HCT116 (cell line): ENCODE measurements at regions not wholly inside any gene's neighbourhood (a gene's known extent, or its start where the extent isn't known, plus 50 kb on each side); places are given as distances from the start of the nearest gene placed in this dataset.

ENCODE experiments used
- ATAC-seq: fragments of 200-7000 bp; cut with Tn5 transposase; 2 replicates; pipeline ENCODE4 v1.9.1; 2020; ENCODE audit warnings: mild to moderate bottlenecking, moderate library complexity
- BruUV-seq: library from RNA; stranded (reverse); fragments of 400-500 nt; replicated peaks from 2 replicates; lab custom pipeline; 2021; lab: Mats Ljungman, UMichigan
- CTCF ChIA-PET: fragments of 300-600 bp; sonication (Branson Sonifier 250); formaldehyde crosslinking; loops from one replicate; lab custom pipeline; 2021; ENCODE audit warnings: antibody characterized with exemption; lab: Charles Lee
- POLR2A ChIA-PET: fragments of 300-600, 350-600 bp; sonication (Branson Sonifier 250); formaldehyde crosslinking; loops from one replicate; lab custom pipeline; 2021; ENCODE audit warnings: antibody characterized with exemption; lab: Charles Lee
- RAD21 ChIA-PET, 2 experiments: fragments of 300-600 bp; sonication (Branson Sonifier 250); formaldehyde crosslinking; loops; one replicate each; lab custom pipeline; 2023; ENCODE audit warnings: low total read pairs in 2 of 2; ENCODE audit not compliant: uncharacterized antibody in 2 of 2, unreplicated experiment in 2 of 2, low non-redundant PET in 1 of 2; lab: Charles Lee
- DNase-seq: peaks from one replicate; pipeline ENCODE4 v3.0.0-alpha.2; 2010; ENCODE audit warnings: low read depth, low spot score
- H2AFZ ChIP-seq: fragments of 200-600 bp; shearing (Covaris generic), sonication (generic); 2 replicates; pipeline ENCODE4 v1.6.1; 2017; ENCODE audit warnings: low read depth, mixed run types, mixed read lengths, antibody characterized with exemption, low read length; ENCODE audit not compliant: poor library complexity, severe bottlenecking
- H3K27ac ChIP-seq: 2 replicates; pipeline ENCODE4 v1.5.1; 2012; ENCODE audit warnings: low read depth, low read length
- H3K27me3 ChIP-seq: fragments of 200-600 bp; sonication (generic); 2 replicates; pipeline ENCODE4 v1.6.1; 2016; ENCODE audit warnings: mixed run types, low read length, mixed read lengths; ENCODE audit not compliant: insufficient read depth
- H3K36me3 ChIP-seq, 2 experiments: fragments of 200-500 bp in 1 of 2; fragments of 200-600 bp in 1 of 2; sonication (Bioruptor generic) in 1 of 2; sonication (generic) in 1 of 2; 2 replicates each; pipeline versions ENCODE4 v1.5.1 to v1.6.1; 2014 to 2016; ENCODE audit warnings: low read length in 2 of 2, inconsistent platforms in 1 of 2, mixed read lengths in 1 of 2, mixed run types in 1 of 2; ENCODE audit not compliant: insufficient read depth in 2 of 2, control insufficient read depth in 1 of 2
- H3K4me1 ChIP-seq, 2 experiments: fragments of 200-600 bp in 1 of 2; sonication (generic) in 1 of 2; 2 replicates each; pipeline versions ENCODE4 v1.5.1 to v1.6.1; 2012 to 2017; ENCODE audit warnings: low read length in 2 of 2, inconsistent platforms in 1 of 2, mild to moderate bottlenecking in 1 of 2, mixed read lengths in 1 of 2, mixed run types in 1 of 2, moderate library complexity in 1 of 2; ENCODE audit not compliant: insufficient read depth in 2 of 2, control insufficient read depth in 1 of 2
- H3K4me2 ChIP-seq: fragments of 200-600 bp; sonication (generic); 2 replicates; pipeline ENCODE4 v1.6.1; 2017; ENCODE audit warnings: mixed run types, low read length, mixed read lengths
- H3K4me3 ChIP-seq, 2 experiments: fragments of 200-600 bp in 1 of 2; sonication (generic) in 1 of 2; replicated peaks in 1 of 2; 2 replicates each; pipeline ENCODE4 v1.5.1; 2011 to 2016; ENCODE audit warnings: low read length in 2 of 2, control low read depth in 1 of 2, low read depth in 1 of 2, mild to moderate bottlenecking in 1 of 2, mixed read lengths in 1 of 2, mixed run types in 1 of 2
- H3K79me2 ChIP-seq: fragments of 200-600 bp; sonication (generic); 2 replicates; pipeline ENCODE4 v1.6.1; 2017; ENCODE audit warnings: mild to moderate bottlenecking, mixed run types, low read length, moderate library complexity, mixed read lengths; ENCODE audit not compliant: insufficient read depth
- H3K9ac ChIP-seq: fragments of 200-600 bp; sonication (generic); 2 replicates; pipeline ENCODE4 v1.6.1; 2016; ENCODE audit warnings: low read length, mixed read lengths
- H3K9me2 ChIP-seq: fragments of 200-600 bp; sonication (generic), shearing (Covaris generic); 2 replicates; pipeline ENCODE4 v1.6.1; 2017; ENCODE audit warnings: mixed run types, mild to moderate bottlenecking, moderate library complexity; ENCODE audit not compliant: insufficient read depth
- H3K9me3 ChIP-seq, 2 experiments: fragments of 200-500 bp in 1 of 2; fragments of 200-600 bp in 1 of 2; sonication (Bioruptor generic) in 1 of 2; sonication (generic) in 1 of 2; 2 replicates each; pipeline ENCODE4 v1.6.1; 2014 to 2017; ENCODE audit warnings: low read length in 2 of 2, mixed read lengths in 2 of 2, inconsistent platforms in 1 of 2, low read depth in 1 of 2, mild to moderate bottlenecking in 1 of 2, mixed run types in 1 of 2, moderate library complexity in 1 of 2; ENCODE audit not compliant: control insufficient read depth in 1 of 2, insufficient read depth in 1 of 2
- H4K20me1 ChIP-seq: fragments of 200-600 bp; sonication (generic), shearing (Covaris generic); 2 replicates; pipeline ENCODE4 v1.6.1; 2017; ENCODE audit warnings: mixed run types, mild to moderate bottlenecking, moderate library complexity; ENCODE audit not compliant: insufficient read depth
- EGR1 ChIP-seq: IDR thresholded peaks from 2 replicates; pipeline ENCODE4 v1.6.1; 2012; ENCODE audit warnings: low read depth
- EZH2 ChIP-seq: fragments of 200-600 bp; sonication (generic); IDR thresholded peaks from 2 replicates; pipeline ENCODE4 v1.6.1; 2017; ENCODE audit warnings: antibody characterized with exemption, mixed run types
- JUND ChIP-seq: IDR thresholded peaks from 2 replicates; pipeline ENCODE4 v1.6.1; 2012
- SIN3A ChIP-seq: IDR thresholded peaks from 2 replicates; pipeline ENCODE4 v1.6.1; 2012; ENCODE audit warnings: low read depth
- SP1 ChIP-seq: IDR thresholded peaks from 2 replicates; pipeline ENCODE4 v1.6.1; 2012; ENCODE audit warnings: low read depth
- SRF ChIP-seq: IDR thresholded peaks from 2 replicates; pipeline ENCODE4 v1.6.1; 2012; ENCODE audit warnings: low read depth
- TCF7L2 ChIP-seq: IDR thresholded peaks from 2 replicates; pipeline ENCODE4 v1.7.0; 2011; ENCODE audit warnings: borderline replicate concordance, inconsistent platforms; ENCODE audit not compliant: insufficient read depth, insufficient read length; ENCODE audit errors: extremely low read depth
- intact Hi-C: fragments of 100-400 bp; cut with micrococcal nuclease; formaldehyde crosslinking; loops from 2 replicates; pipeline ENCODE4 v1.10.0; 2022
- TF ChIP-seq, protein P1 (sequence below), 3 experiments: fragments of 200-600 bp in 1 of 3; sonication (generic) in 1 of 3; IDR thresholded peaks in 2 of 3; conservative IDR thresholded peaks in 1 of 3; 2 replicates each; pipeline ENCODE4 v1.5.1; 2012 to 2017; ENCODE audit warnings: low read depth in 2 of 3, low read length in 2 of 3, antibody characterized with exemption in 1 of 3, borderline replicate concordance in 1 of 3, control low read depth in 1 of 3, mild to moderate bottlenecking in 1 of 3, mixed read lengths in 1 of 3, mixed run types in 1 of 3, moderate library complexity in 1 of 3; ENCODE audit not compliant: insufficient read depth in 1 of 3
- TF ChIP-seq, protein P2 (sequence below): IDR thresholded peaks from 2 replicates; pipeline ENCODE4 v1.6.1; 2012

DNA sequence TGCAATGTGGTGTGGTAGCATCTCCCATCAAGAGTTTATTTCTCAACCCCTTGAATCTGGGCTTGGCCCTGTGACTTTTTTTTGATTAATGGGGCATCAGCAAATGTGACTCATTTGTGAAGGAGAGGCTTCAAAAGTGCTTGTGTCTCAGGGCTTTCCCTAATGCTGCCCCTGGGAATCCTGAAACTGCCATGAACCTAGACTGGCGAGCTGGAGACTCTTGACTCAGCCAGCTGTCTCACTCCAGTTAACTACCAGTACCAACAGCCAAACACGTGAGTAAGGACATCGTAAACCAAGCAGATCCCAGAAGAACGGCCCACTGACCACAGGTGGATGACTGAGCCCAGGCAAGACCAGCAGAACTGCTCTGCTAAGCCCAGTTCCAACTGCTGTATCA, 72.8 kb upstream of the ADTRP start:
- Histone ChIP-seq H3K27ac (no peak overlapping the region), H3K4me2 (no peak overlapping the region), H2AFZ (no peak overlapping the region), H3K9ac (no peak overlapping the region), H3K27me3 (no peaks in the 10 kb centered on the region), H3K9me2 (no peaks in the 10 kb centered on the region), H3K4me1 (no peaks in the 10 kb centered on the region), H4K20me1 (no peaks in the 10 kb centered on the region), H3K79me2 (no peaks in the 10 kb centered on the region), H3K36me3 (no peaks in the 10 kb centered on the region), H3K4me3 (no peak overlapping the region), H3K9me3 (no peaks in the 10 kb centered on the region)
- ChIA-PET RAD21 (no interaction called here), CTCF (no interaction called here), POLR2A (no interaction called here)
- ATAC-seq (no peak), DNase-seq (no peak)
- no TSS peak for BruUV-seq
- intact Hi-C loops, result no loop called here
- no peak for TF ChIP-seq EGR1
- TF ChIP-seq JUND, result no peak
- TF ChIP-seq, protein P1, sequence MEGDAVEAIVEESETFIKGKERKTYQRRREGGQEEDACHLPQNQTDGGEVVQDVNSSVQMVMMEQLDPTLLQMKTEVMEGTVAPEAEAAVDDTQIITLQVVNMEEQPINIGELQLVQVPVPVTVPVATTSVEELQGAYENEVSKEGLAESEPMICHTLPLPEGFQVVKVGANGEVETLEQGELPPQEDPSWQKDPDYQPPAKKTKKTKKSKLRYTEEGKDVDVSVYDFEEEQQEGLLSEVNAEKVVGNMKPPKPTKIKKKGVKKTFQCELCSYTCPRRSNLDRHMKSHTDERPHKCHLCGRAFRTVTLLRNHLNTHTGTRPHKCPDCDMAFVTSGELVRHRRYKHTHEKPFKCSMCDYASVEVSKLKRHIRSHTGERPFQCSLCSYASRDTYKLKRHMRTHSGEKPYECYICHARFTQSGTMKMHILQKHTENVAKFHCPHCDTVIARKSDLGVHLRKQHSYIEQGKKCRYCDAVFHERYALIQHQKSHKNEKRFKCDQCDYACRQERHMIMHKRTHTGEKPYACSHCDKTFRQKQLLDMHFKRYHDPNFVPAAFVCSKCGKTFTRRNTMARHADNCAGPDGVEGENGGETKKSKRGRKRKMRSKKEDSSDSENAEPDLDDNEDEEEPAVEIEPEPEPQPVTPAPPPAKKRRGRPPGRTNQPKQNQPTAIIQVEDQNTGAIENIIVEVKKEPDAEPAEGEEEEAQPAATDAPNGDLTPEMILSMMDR (IDR thresholded peaks at IDR 0.05 in 2 of 3, conservative IDR thresholded peaks at IDR 0.05 in 1 of 3; ENCODE audit: borderline replicate concordance in 1 of 3, insufficient read depth in 1 of 3, low read depth in 2 of 3, low read length in 2 of 3), result no peak
- no peak for TF ChIP-seq EZH2
- no peak for TF ChIP-seq TCF7L2
- TF ChIP-seq SP1, result no peak
- TF ChIP-seq, protein P2, sequence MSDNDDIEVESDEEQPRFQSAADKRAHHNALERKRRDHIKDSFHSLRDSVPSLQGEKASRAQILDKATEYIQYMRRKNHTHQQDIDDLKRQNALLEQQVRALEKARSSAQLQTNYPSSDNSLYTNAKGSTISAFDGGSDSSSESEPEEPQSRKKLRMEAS, result no peak
- no peak for TF ChIP-seq SRF
- TF ChIP-seq SIN3A, result no peak
